ENCODE measurements at regions not wholly inside any gene's neighbourhood (a gene's known extent, or its start where the extent isn't known, plus 50 kb on each side); places are given as distances from the start of the nearest gene placed in this dataset.
"Not testable (repeated sequence)": the region's sequence is repeated elsewhere in the genome, so short reads cannot be mapped to it uniquely, and the experiment has no call there.

DNA sequence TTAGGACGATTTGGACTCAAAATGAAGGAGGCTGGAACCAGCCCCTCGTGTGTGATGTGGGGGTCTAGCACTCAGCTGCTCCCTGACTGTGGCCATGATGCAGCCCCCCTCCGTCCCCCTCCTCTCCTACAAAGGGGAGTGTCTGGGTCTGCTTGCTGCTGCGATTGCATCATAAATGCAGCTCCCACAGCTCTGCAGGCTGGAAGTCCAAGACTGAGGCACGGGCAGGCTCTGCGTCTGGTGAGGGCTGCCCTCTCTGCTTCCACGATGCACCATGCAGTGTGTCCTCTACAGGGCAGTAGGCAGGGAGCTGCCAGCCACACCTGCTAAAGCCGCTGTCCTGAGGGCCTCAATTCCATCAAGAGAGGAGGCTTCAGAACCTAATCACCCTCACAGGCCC, 432.1 kb downstream of the BRD1 start:
- no peak overlapping the region for H2AFZ ChIP-seq (ENCODE audit: low read length)
- no peaks in the 10 kb centered on the region for H4K20me1 ChIP-seq (ENCODE audit: insufficient read depth, low read length)
- H3K4me2 ChIP-seq (ENCODE audit: low read depth, low read length) = no peak overlapping the region
- no peak for FAIRE-seq
- BruUV-seq (replicated peaks) = no TSS peak
- peaks cover 4 to 55% of the 10 kb centered on the region in 2 experiments; a peak in 4 of 5 replicates for H3K27me3 ChIP-seq (ENCODE audit: control insufficient read depth in 1 of 2, insufficient read depth in 2 of 2, low read length in 2 of 2)
- POLR2A ChIA-PET = no interaction called here
- H3K27ac ChIP-seq (ENCODE audit: extremely low read length, insufficient read depth, low read length) = no peak overlapping the region
- ATAC-seq = no peak
- no peaks in the 10 kb centered on the region for H3K36me3 ChIP-seq (replicated peaks in 1 of 2; ENCODE audit: control insufficient read depth in 1 of 2, insufficient read depth in 2 of 2, low read length in 2 of 2)
- in situ Hi-C loops (cut with HindIII; ENCODE audit: extremely low pct_ligation_motif_present, low pct_unique_long_range_greater_than_20kb) (no loop called here), intact Hi-C loops (cut with micrococcal nuclease; ENCODE audit: unreplicated experiment) (no loop called here)
- WGBS (ENCODE audit: low lambda C conversion rate) = 33% methylated on average over 1 of the region's 8 CpGs
- TF ChIP-seq CEBPB (IDR thresholded peaks at IDR 0.05; ENCODE audit: borderline replicate concordance, low read depth, low read length) (peak; percentile 50; the same call in 1 of the 2 replicates), ATF7 (IDR thresholded peaks at IDR 0.05) (0 out of 2 replicates have a peak, but pooled peaks have one; percentile 10), ATF7 (CRISPR knock-in tag; IDR thresholded peaks at IDR 0.05) (no peak), AKAP8 (CRISPR knock-in tag; IDR thresholded peaks at IDR 0.05) (no peak)
- CTCF ChIA-PET (ENCODE audit: low intra/inter-chr PET ratio, low total read pairs) = no interaction called here
- H3K9ac ChIP-seq (ENCODE audit: insufficient read depth, low read depth, low read length) = no peak overlapping the region
- H3K9me3 ChIP-seq (ENCODE audit: low read length) = no peaks in the 10 kb centered on the region
- no peak for DNase-seq (ENCODE audit: low spot score)
- H3K4me1 ChIP-seq (ENCODE audit: insufficient read depth, low read length) = no peaks in the 10 kb centered on the region
- no peaks in the 10 kb centered on the region for H3K79me2 ChIP-seq (ENCODE audit: insufficient read depth, low read length)
- H3K4me3 ChIP-seq (replicated peaks in 1 of 3; ENCODE audit: insufficient read depth in 1 of 3, low read depth in 2 of 3, low read length in 3 of 3) = no peak overlapping the region

DNA sequence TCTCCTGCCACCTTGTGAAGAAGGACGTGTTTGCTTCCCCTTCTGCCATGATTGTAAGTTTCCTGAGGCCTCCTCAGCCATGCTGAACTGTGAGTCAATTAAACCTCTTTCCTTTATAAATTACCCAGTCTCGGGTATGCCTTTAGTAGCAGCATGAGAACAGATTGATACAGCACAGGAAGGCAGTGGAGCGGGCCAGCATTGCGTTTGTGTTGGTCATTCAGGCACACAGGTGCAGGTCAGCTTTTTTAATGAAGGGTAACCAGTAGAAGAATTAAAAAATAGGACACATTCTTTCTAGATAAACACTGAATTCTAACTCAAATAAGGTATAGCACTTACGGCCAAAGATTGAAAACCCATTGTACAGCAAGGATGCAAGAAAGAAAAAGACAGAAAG, 432.6 kb downstream of the BRD1 start:
- H3K4me3 ChIP-seq (replicated peaks in 1 of 3; ENCODE audit: insufficient read depth in 1 of 3, low read depth in 2 of 3, low read length in 3 of 3); H3K27ac ChIP-seq (ENCODE audit: extremely low read length, insufficient read depth, low read length); ATAC-seq; H3K9me3 ChIP-seq (ENCODE audit: low read length); H3K9ac ChIP-seq (ENCODE audit: insufficient read depth, low read depth, low read length); H4K20me1 ChIP-seq (ENCODE audit: insufficient read depth, low read length); DNase-seq (ENCODE audit: low spot score); in situ Hi-C loops (cut with HindIII; ENCODE audit: extremely low pct_ligation_motif_present, low pct_unique_long_range_greater_than_20kb); intact Hi-C loops (cut with micrococcal nuclease; ENCODE audit: unreplicated experiment); FAIRE-seq; BruUV-seq (replicated peaks); CTCF ChIA-PET (ENCODE audit: low intra/inter-chr PET ratio, low total read pairs); H3K4me1 ChIP-seq (ENCODE audit: insufficient read depth, low read length); H3K36me3 ChIP-seq (replicated peaks in 1 of 2; ENCODE audit: control insufficient read depth in 1 of 2, insufficient read depth in 2 of 2, low read length in 2 of 2); POLR2A ChIA-PET; H3K4me2 ChIP-seq (ENCODE audit: low read depth, low read length); H3K79me2 ChIP-seq (ENCODE audit: insufficient read depth, low read length); H2AFZ ChIP-seq (ENCODE audit: low read length): not testable (repeated sequence)
- H3K27me3 ChIP-seq (ENCODE audit: control insufficient read depth in 1 of 2, insufficient read depth in 2 of 2, low read length in 2 of 2) = peaks cover 4 to 52% of the 10 kb centered on the region in 2 experiments; a peak in 4 of 5 replicates
- WGBS (ENCODE audit: low lambda C conversion rate) = 57% methylated on average over 5 of the region's 5 CpGs

Measured in HepG2 (cell line).